SU-DHL-6 (cell line): ENCODE measurements at regions not wholly inside any gene's neighbourhood (a gene's known extent, or its start where the extent isn't known, plus 50 kb on each side); places are given as distances from the start of the nearest gene placed in this dataset.

Experiments
- H2AFZ ChIP-seq: fragments of 200-600 bp; sonication (generic); 2 replicates; pipeline ENCODE4 v1.6.1; 2014; ENCODE audit warnings: low read depth, mild to moderate bottlenecking, moderate library complexity, mixed read lengths, antibody characterized with exemption, low read length; ENCODE audit not compliant: severe bottlenecking
- H3F3A ChIP-seq: fragments of 200-600 bp; shearing (Covaris generic); 2 replicates; pipeline ENCODE4 v1.6.0; 2016; ENCODE audit warnings: antibody characterized with exemption, mild to moderate bottlenecking; ENCODE audit not compliant: insufficient read depth
- H3K27ac ChIP-seq: fragments of 200-600 bp; sonication (generic); 2 replicates; pipeline ENCODE4 v1.5.1; 2016; ENCODE audit warnings: low read depth, mild to moderate bottlenecking, low read length, moderate library complexity, mixed read lengths
- H3K27me3 ChIP-seq: fragments of 200-600 bp; sonication (generic), shearing (Covaris generic); 2 replicates; pipeline ENCODE4 v1.6.0; 2014; ENCODE audit warnings: mild to moderate bottlenecking, low read length
- H3K36me3 ChIP-seq: fragments of 200-600 bp; sonication (generic); 2 replicates; pipeline ENCODE4 v1.6.1; 2014; ENCODE audit warnings: mild to moderate bottlenecking, low read length, mixed read lengths
- H3K4me2 ChIP-seq: fragments of 300-600, 200-600 bp; shearing (Covaris generic), sonication (generic); 2 replicates; pipeline ENCODE4 v1.6.0; 2014; ENCODE audit warnings: low read length, low read depth, mild to moderate bottlenecking; ENCODE audit not compliant: poor library complexity, severe bottlenecking
- H3K4me3 ChIP-seq: fragments of 200-600 bp; sonication (generic); 2 replicates; pipeline ENCODE4 v1.5.1; 2014; ENCODE audit warnings: antibody characterized with exemption, low read length, mild to moderate bottlenecking, mixed read lengths; ENCODE audit not compliant: insufficient read depth, poor library complexity, severe bottlenecking
- H3K79me2 ChIP-seq: fragments of 200-600 bp; sonication (generic); 2 replicates; pipeline ENCODE4 v1.6.1; 2014; ENCODE audit warnings: mild to moderate bottlenecking, low read length, moderate library complexity; ENCODE audit not compliant: insufficient read depth
- H3K9ac ChIP-seq: fragments of 200-600 bp; sonication (generic); 2 replicates; pipeline ENCODE4 v1.7.0; 2014; ENCODE audit warnings: mild to moderate bottlenecking, low read length
- H3K9me2 ChIP-seq: fragments of 200-600 bp; sonication (generic); replicated peaks from 2 replicates; pipeline ENCODE4 v1.6.1; 2014; ENCODE audit warnings: low read length; ENCODE audit not compliant: insufficient read depth
- H3K9me3 ChIP-seq: fragments of 200-600 bp; sonication (generic); 2 replicates; pipeline ENCODE4 v1.6.1; 2014; ENCODE audit warnings: low read length, mixed read lengths; ENCODE audit not compliant: insufficient read depth
- H4K20me1 ChIP-seq: fragments of 200-600 bp; sonication (generic); 2 replicates; pipeline ENCODE4 v1.6.1; 2014; ENCODE audit warnings: low read depth, mild to moderate bottlenecking, antibody characterized with exemption, low read length, moderate library complexity, mixed read lengths
- CTCF ChIP-seq: fragments of 200-600 bp; sonication (generic); IDR thresholded peaks from one replicate; pipeline ENCODE4 v1.5.1; 2017; ENCODE audit warnings: antibody characterized with exemption, mild to moderate bottlenecking, low read length, moderate library complexity; ENCODE audit not compliant: insufficient read depth, poor library complexity, severe bottlenecking
- EZH2phosphoT487 ChIP-seq: fragments of 200-600 bp; sonication (generic), shearing (Covaris generic); conservative IDR thresholded peaks from 2 replicates; pipeline ENCODE4 v1.6.1; 2018; ENCODE audit warnings: mild to moderate bottlenecking, antibody characterized with exemption, low read length, moderate library complexity, mixed read lengths

GRCh38 chr6:130670142-130670541, 157.1 kb upstream of the SMLR1 start:
- TF ChIP-seq CTCF (no peak), EZH2phosphoT487 (no peak)
- no peak overlapping the region for H2AFZ ChIP-seq
- no peak overlapping the region for H3K27ac ChIP-seq

GRCh38 chr6:130671119-130671518, 156.1 kb upstream of the SMLR1 start:
- Histone ChIP-seq H3K4me3 (no peak overlapping the region), H3K36me3 (no peaks in the 10 kb centered on the region), H3K9me3 (no peaks in the 10 kb centered on the region), H3K79me2 (no peaks in the 10 kb centered on the region), H3K9ac (no peak overlapping the region), H4K20me1 (no peaks in the 10 kb centered on the region), H3K9me2 (no peaks in the 10 kb centered on the region), H3K27ac (no peak overlapping the region), H2AFZ (no peak overlapping the region), H3F3A (no peaks in the 10 kb centered on the region), H3K27me3 (no peaks in the 10 kb centered on the region), H3K4me2 (no peak overlapping the region)
- TF ChIP-seq EZH2phosphoT487 (no peak), CTCF (no peak)

More at GRCh38 chr6:130670142-130670541, 157.1 kb upstream of the SMLR1 start:
- no peaks in the 10 kb centered on the region for H3K36me3 ChIP-seq
- no peak overlapping the region for H3K4me2 ChIP-seq
- no peaks in the 10 kb centered on the region for H3K9me3 ChIP-seq
- H4K20me1 ChIP-seq: no peaks in the 10 kb centered on the region
- H3K79me2 ChIP-seq: no peaks in the 10 kb centered on the region
- no peak overlapping the region for H3K9ac ChIP-seq
- no peaks in the 10 kb centered on the region for H3K9me2 ChIP-seq
- H3K27me3 ChIP-seq: no peaks in the 10 kb centered on the region
- no peak overlapping the region for H3K4me3 ChIP-seq
- H3F3A ChIP-seq: no peaks in the 10 kb centered on the region

GRCh38 chr6:130671577-130671976, 155.6 kb upstream of the SMLR1 start:
- no peaks in the 10 kb centered on the region for H3K36me3 ChIP-seq
- no peaks in the 10 kb centered on the region for H3F3A ChIP-seq
- H2AFZ ChIP-seq: no peak overlapping the region
- H4K20me1 ChIP-seq: no peaks in the 10 kb centered on the region
- no peak overlapping the region for H3K4me3 ChIP-seq
- TF ChIP-seq EZH2phosphoT487: no peak
- TF ChIP-seq CTCF: no peak
- no peaks in the 10 kb centered on the region for H3K27me3 ChIP-seq
- H3K27ac ChIP-seq: no peak overlapping the region
- H3K9ac ChIP-seq: no peak overlapping the region
- no peaks in the 10 kb centered on the region for H3K9me3 ChIP-seq
- H3K4me2 ChIP-seq: no peak overlapping the region
- no peaks in the 10 kb centered on the region for H3K9me2 ChIP-seq
- no peaks in the 10 kb centered on the region for H3K79me2 ChIP-seq
